DOHH2 (cell line): ENCODE measurements at regions not wholly inside any gene's neighbourhood (a gene's known extent, or its start where the extent isn't known, plus 50 kb on each side); places are given as distances from the start of the nearest gene placed in this dataset.

ENCODE experiments used
- H3F3A ChIP-seq: fragments of 200-600 bp; sonication (generic), shearing (Covaris generic); 2 replicates; pipeline ENCODE4 v1.6.0; 2016; ENCODE audit warnings: antibody characterized with exemption, mild to moderate bottlenecking; ENCODE audit not compliant: control insufficient read depth, insufficient read depth
- H3K27ac ChIP-seq: fragments of 200-600 bp; sonication (generic); 2 replicates; pipeline ENCODE4 v1.5.1; 2014; ENCODE audit warnings: low read depth, mild to moderate bottlenecking, low read length, moderate library complexity
- H3K27me3 ChIP-seq: fragments of 200-600 bp; sonication (generic); 2 replicates; pipeline ENCODE4 v1.6.1; 2014; ENCODE audit warnings: mild to moderate bottlenecking, low read length, mixed read lengths; ENCODE audit not compliant: control insufficient read depth
- H3K36me3 ChIP-seq: fragments of 200-600 bp; sonication (generic); 2 replicates; pipeline ENCODE4 v1.6.1; 2014; ENCODE audit warnings: mild to moderate bottlenecking, low read length, moderate library complexity, mixed read lengths; ENCODE audit not compliant: control insufficient read depth
- H3K4me1 ChIP-seq: fragments of 200-600 bp; sonication (generic); 2 replicates; pipeline ENCODE4 v1.6.1; 2014; ENCODE audit warnings: mild to moderate bottlenecking, low read length, mixed read lengths; ENCODE audit not compliant: control insufficient read depth
- H3K4me2 ChIP-seq: fragments of 200-600 bp; sonication (generic); 2 replicates; pipeline ENCODE4 v1.6.0; 2014; ENCODE audit warnings: mild to moderate bottlenecking, low read length, moderate library complexity
- H3K4me3 ChIP-seq: fragments of 200-600 bp; sonication (generic); 2 replicates; pipeline ENCODE4 v1.5.1; 2014; ENCODE audit warnings: mild to moderate bottlenecking, low read length, mixed read lengths
- H3K79me2 ChIP-seq: fragments of 200-600 bp; sonication (generic); 2 replicates; pipeline ENCODE4 v1.6.1; 2014; ENCODE audit warnings: mild to moderate bottlenecking, low read length, mixed read lengths; ENCODE audit not compliant: control insufficient read depth
- H3K9me2 ChIP-seq: fragments of 200-600 bp; sonication (generic); replicated peaks from 2 replicates; pipeline ENCODE4 v1.6.1; 2014; ENCODE audit warnings: mild to moderate bottlenecking, low read length, mixed read lengths; ENCODE audit not compliant: control insufficient read depth
- H3K9me3 ChIP-seq: fragments of 200-600 bp; sonication (generic); 2 replicates; pipeline ENCODE4 v1.6.1; 2014; ENCODE audit warnings: antibody characterized with exemption, low read length, mixed read lengths; ENCODE audit not compliant: control insufficient read depth, insufficient read depth
- H4K20me1 ChIP-seq: fragments of 200-600 bp; sonication (generic); 2 replicates; pipeline ENCODE4 v1.6.0; 2014; ENCODE audit warnings: low read depth, mild to moderate bottlenecking, antibody characterized with exemption, low read length, moderate library complexity; ENCODE audit not compliant: control insufficient read depth, insufficient read depth
- CTCF ChIP-seq: fragments of 200-600 bp; sonication (generic); IDR thresholded peaks from one replicate; pipeline ENCODE4 v1.5.1; 2014; ENCODE audit warnings: antibody characterized with exemption, mild to moderate bottlenecking, low read depth, low read length; ENCODE audit not compliant: poor library complexity, severe bottlenecking
- EZH2phosphoT487 ChIP-seq: fragments of 200-600 bp; sonication (generic); IDR thresholded peaks from 2 replicates; pipeline ENCODE4 v1.6.1; 2017; ENCODE audit warnings: borderline replicate concordance, mild to moderate bottlenecking, antibody characterized with exemption, low read length, moderate library complexity, mixed read lengths

GRCh38 chr11:70611821-70612220 lies 213.5 kb downstream of the CTTN start:
- H3K27ac ChIP-seq: no peak overlapping the region
- H3K9me2 ChIP-seq: no peaks in the 10 kb centered on the region
- no peaks in the 10 kb centered on the region for H3F3A ChIP-seq
- no peak overlapping the region for H3K4me2 ChIP-seq
- H3K9me3 ChIP-seq: no peaks in the 10 kb centered on the region
- TF ChIP-seq CTCF (no peak), EZH2phosphoT487 (no peak)
- H4K20me1 ChIP-seq: no peaks in the 10 kb centered on the region
- no peaks in the 10 kb centered on the region for H3K36me3 ChIP-seq
- no peaks in the 10 kb centered on the region for H3K79me2 ChIP-seq
- no peaks in the 10 kb centered on the region for H3K4me1 ChIP-seq
- no peak overlapping the region for H3K4me3 ChIP-seq
- 0 out of 2 replicates have a peak, but pooled peaks cover 3% of the 10 kb centered on the region for H3K27me3 ChIP-seq

GRCh38 chr11:70612459-70613141 lies 214.3 kb downstream of the CTTN start:
- no peaks in the 10 kb centered on the region for H3K79me2 ChIP-seq
- H3K9me3 ChIP-seq: no peaks in the 10 kb centered on the region
- H3K36me3 ChIP-seq: no peaks in the 10 kb centered on the region
- TF ChIP-seq CTCF (no peak), EZH2phosphoT487 (no peak)
- H3K27me3 ChIP-seq: 0 out of 2 replicates have a peak, but pooled peaks cover 3% of the 10 kb centered on the region
- no peak overlapping the region for H3K27ac ChIP-seq
- no peaks in the 10 kb centered on the region for H4K20me1 ChIP-seq
- H3F3A ChIP-seq: no peaks in the 10 kb centered on the region
- H3K4me2 ChIP-seq: no peak overlapping the region
- H3K9me2 ChIP-seq: no peaks in the 10 kb centered on the region
- H3K4me1 ChIP-seq: no peaks in the 10 kb centered on the region
- H3K4me3 ChIP-seq: no peak overlapping the region

DNA sequence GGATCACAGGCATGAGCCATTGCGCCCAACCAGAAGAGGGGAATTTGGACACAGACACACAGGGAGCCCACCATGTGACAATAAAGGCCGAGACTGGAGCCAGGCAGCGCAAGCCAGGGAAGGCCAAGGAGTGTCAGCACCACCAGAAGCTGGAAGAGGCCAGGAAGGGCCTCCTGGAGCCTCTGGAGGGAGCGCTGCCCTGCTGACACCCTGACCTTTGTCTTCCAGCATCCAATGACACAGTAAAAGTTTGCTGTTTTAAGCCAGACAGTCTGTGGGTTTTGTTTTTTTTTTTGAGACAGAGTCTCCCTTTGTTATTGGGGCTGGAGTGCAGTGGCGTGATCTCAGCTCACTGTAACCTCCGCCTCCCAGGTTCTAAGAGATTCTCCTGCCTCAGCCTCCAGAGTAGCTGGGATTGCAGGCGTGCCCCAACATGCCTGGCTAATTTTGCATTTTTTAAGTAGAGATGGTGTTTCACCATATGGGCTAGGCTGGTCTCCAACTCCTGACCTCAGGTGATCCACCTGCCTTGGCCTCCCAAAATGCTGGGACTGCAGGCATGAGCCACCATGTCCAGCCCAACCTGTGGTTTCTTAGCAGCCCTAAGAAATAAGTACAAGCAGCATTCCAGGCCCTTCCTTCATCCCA lies 215.8 kb downstream of the CTTN start:
- H3K79me2 ChIP-seq: no peaks in the 10 kb centered on the region
- H3K4me3 ChIP-seq: no peak overlapping the region
- H3K4me2 ChIP-seq: no peak overlapping the region
- H3K36me3 ChIP-seq: no peaks in the 10 kb centered on the region
- H3F3A ChIP-seq: no peaks in the 10 kb centered on the region
- H3K9me3 ChIP-seq: no peaks in the 10 kb centered on the region
- H3K9me2 ChIP-seq: no peaks in the 10 kb centered on the region
- 0 out of 2 replicates have a peak, but pooled peaks cover 3% of the 10 kb centered on the region for H3K27me3 ChIP-seq
- no peak for TF ChIP-seq CTCF
- no peaks in the 10 kb centered on the region for H3K4me1 ChIP-seq
- no peak overlapping the region for H3K27ac ChIP-seq
- no peaks in the 10 kb centered on the region for H4K20me1 ChIP-seq
